PFSK-1 (cell line): ENCODE measurements at regions not wholly inside any gene's neighbourhood (a gene's known extent, or its start where the extent isn't known, plus 50 kb on each side); places are given as distances from the start of the nearest gene placed in this dataset.

Experiments used
- POLR2AphosphoS5 ChIP-seq: IDR thresholded peaks from 2 replicates; pipeline ENCODE4 v1.6.1; 2012; ENCODE audit warnings: low read depth, mild to moderate bottlenecking, control low read depth, low read length, moderate library complexity
- REST ChIP-seq, 2 experiments: IDR thresholded peaks; 2 replicates each; pipeline versions ENCODE4 v1.6.1 to v1.8.0; 2011 to 2012; ENCODE audit warnings: low read depth in 2 of 2, low read length in 2 of 2, control low read depth in 1 of 2, inconsistent platforms in 1 of 2, mild to moderate bottlenecking in 1 of 2, moderate library complexity in 1 of 2; ENCODE audit not compliant: insufficient read depth in 1 of 2
- SIN3A ChIP-seq: IDR thresholded peaks from 2 replicates; pipeline ENCODE4 v1.6.1; 2012; ENCODE audit warnings: mild to moderate bottlenecking, low read length, moderate library complexity, borderline replicate concordance; ENCODE audit not compliant: insufficient read depth
- TAF1 ChIP-seq: IDR thresholded peaks from 2 replicates; pipeline ENCODE4 v1.6.1; 2012; ENCODE audit warnings: low read length, control low read depth, borderline replicate concordance; ENCODE audit not compliant: insufficient read depth

DNA sequence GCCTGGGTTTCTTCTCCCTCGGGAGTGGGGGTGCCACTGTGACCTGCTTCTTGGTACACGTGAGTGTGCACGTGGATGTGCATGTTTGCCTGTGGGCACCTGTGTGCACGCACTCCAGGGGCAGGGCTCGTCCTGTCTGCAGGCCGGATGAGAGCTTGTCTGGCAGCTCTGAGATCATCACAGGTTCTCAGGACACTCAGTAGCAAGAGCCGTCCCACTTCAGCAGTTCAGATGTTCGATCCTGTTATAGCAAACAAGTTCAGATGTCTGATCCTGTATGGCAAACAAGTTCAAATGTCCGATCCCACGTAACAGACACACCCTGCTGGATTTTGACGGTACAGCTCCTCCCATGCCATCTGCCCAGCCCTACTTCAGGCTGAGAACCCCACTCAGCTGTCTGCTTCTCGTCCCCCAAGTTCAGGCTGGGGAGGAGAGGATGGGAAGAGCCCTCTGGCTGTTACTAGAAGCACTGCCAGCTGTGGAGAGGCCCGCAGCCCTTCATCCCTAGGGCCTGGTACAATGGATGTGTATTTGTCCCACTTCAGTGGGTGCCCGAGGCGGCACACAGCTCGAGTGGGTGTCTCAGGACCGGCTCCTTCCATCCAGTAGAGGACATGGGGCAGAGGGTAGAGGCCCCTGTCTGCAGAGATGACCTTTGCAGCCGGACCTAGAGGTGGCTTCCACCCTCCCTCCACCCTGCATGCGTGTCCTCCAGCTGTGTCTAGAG lies 1126.9 kb downstream of the BRD1 start:
- TF ChIP-seq POLR2AphosphoS5 (no peak), TAF1 (no peak), REST (IDR thresholded peaks at IDR 0.05; ENCODE audit: insufficient read depth in 1 of 2, low read depth in 2 of 2, low read length in 2 of 2) (no peak), SIN3A (no peak)
